Hepatocyte (in vitro differentiated cells): ENCODE measurements at regions not wholly inside any gene's neighbourhood (a gene's known extent, or its start where the extent isn't known, plus 50 kb on each side); places are given as distances from the start of the nearest gene placed in this dataset.

ENCODE experiments used
- CTCF ChIP-seq: fragments of 200-600 bp; sonication (generic); IDR thresholded peaks from 2 replicates; pipeline ENCODE4 v1.5.1; 2016; ENCODE audit warnings: antibody characterized with exemption, mild to moderate bottlenecking; ENCODE audit not compliant: poor library complexity
- EZH2 ChIP-seq: fragments of 200-600 bp; sonication (generic); IDR thresholded peaks from 2 replicates; pipeline ENCODE4 v1.6.1; 2016; ENCODE audit warnings: antibody characterized with exemption, mild to moderate bottlenecking, borderline replicate concordance

DNA sequence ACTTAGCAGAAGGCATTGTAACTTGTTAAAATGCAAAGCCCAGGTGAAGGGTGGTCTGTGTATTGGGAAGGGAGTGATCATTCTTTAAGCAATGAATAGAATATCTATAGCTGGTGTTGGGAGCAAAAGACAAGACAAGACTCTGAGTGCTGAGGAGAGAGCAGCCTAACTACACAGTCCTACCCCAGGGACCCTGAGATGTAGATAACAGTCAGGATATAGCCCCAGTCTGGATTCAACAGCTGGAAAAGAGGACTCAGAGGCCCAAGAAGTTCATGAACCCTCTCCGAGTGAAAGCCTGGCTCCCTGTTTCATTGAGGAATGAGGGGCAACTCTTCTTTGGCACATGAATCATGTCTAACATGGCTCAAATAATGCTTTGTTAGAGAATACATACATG is 310.7 kb upstream of the SLC14A2 start:
- TF ChIP-seq CTCF (no peak), EZH2 (no peak)
